ENCODE measurements at regions not wholly inside any gene's neighbourhood (a gene's known extent, or its start where the extent isn't known, plus 50 kb on each side); places are given as distances from the start of the nearest gene placed in this dataset.

- DNase-seq (ENCODE audit: extremely low spot score) = no peak
- ChIA-PET POLR2A (no interaction called here), CTCF (interaction anchor here (0.6 kb wide), 1 partner anchor 173 kb away, joined by 5 read pairs; no protein-coding TSS in a partner anchor)
- TF ChIP-seq HDGF (IDR thresholded peaks at IDR 0.05; ENCODE audit: borderline replicate concordance) (no peak), BHLHE40 (IDR thresholded peaks at IDR 0.05; ENCODE audit: borderline replicate concordance) (no peak)
Measured at GRCh38 chr4:89614155-89614554, 222.8 kb downstream of the SNCA start.

- CTCF ChIA-PET = interaction anchor here (0.6 to 1.3 kb wide), 2 partner anchors 23 to 173 kb away, joined by 3 to 4 read pairs; no protein-coding TSS in a partner anchor
- POLR2A ChIA-PET = no interaction called here
- no peak for DNase-seq (ENCODE audit: extremely low spot score)
- TF ChIP-seq CTBP1 (IDR thresholded peaks at IDR 0.05; ENCODE audit: borderline replicate concordance) (no peak), PKNOX1 (IDR thresholded peaks at IDR 0.05) (no peak), NFRKB (IDR thresholded peaks at IDR 0.05) (no peak), SUZ12 (IDR thresholded peaks at IDR 0.05) (no peak), FOXM1 (IDR thresholded peaks at IDR 0.05; ENCODE audit: borderline replicate concordance) (no peak), BHLHE40 (IDR thresholded peaks at IDR 0.05; ENCODE audit: borderline replicate concordance) (no peak), HDGF (IDR thresholded peaks at IDR 0.05; ENCODE audit: borderline replicate concordance) (no peak), FOXK2 (IDR thresholded peaks at IDR 0.05) (no peak), ARNT (IDR thresholded peaks at IDR 0.05) (no peak), SP1 (IDR thresholded peaks at IDR 0.05) (no peak), LEF1 (IDR thresholded peaks at IDR 0.05; ENCODE audit: borderline replicate concordance) (no peak), ZNF384 (IDR thresholded peaks at IDR 0.05) (no peak), ELF4 (IDR thresholded peaks at IDR 0.05) (no peak), FOXA1 (IDR thresholded peaks at IDR 0.05) (no peak), L3MBTL2 (conservative IDR thresholded peaks at IDR 0.05) (no peak), TARDBP (IDR thresholded peaks at IDR 0.05) (no peak)
Measured at GRCh38 chr4:89610236-89610635, 226.7 kb downstream of the SNCA start.

- TF ChIP-seq FOXA1 (IDR thresholded peaks at IDR 0.05) (no peak), SP1 (IDR thresholded peaks at IDR 0.05) (no peak), NFRKB (IDR thresholded peaks at IDR 0.05) (no peak), ELF4 (IDR thresholded peaks at IDR 0.05) (no peak), TARDBP (IDR thresholded peaks at IDR 0.05) (no peak), FOXM1 (IDR thresholded peaks at IDR 0.05; ENCODE audit: borderline replicate concordance) (no peak), SUZ12 (IDR thresholded peaks at IDR 0.05) (no peak), CTBP1 (IDR thresholded peaks at IDR 0.05; ENCODE audit: borderline replicate concordance) (no peak), L3MBTL2 (conservative IDR thresholded peaks at IDR 0.05) (no peak), FOXK2 (IDR thresholded peaks at IDR 0.05) (no peak), HDGF (IDR thresholded peaks at IDR 0.05; ENCODE audit: borderline replicate concordance) (no peak), BHLHE40 (IDR thresholded peaks at IDR 0.05; ENCODE audit: borderline replicate concordance) (no peak)
- ChIA-PET POLR2A (no interaction called here), CTCF (interaction anchor here (0.6 to 1.3 kb wide), 3 partner anchors 23 to 487 kb away, joined by 3 to 4 read pairs (median 3); no protein-coding TSS in a partner anchor)
- no peak for DNase-seq (ENCODE audit: extremely low spot score)
Measured at GRCh38 chr4:89609756-89610155, 227.2 kb downstream of the SNCA start.

- ChIA-PET CTCF (no interaction called here), POLR2A (no interaction called here)
- TF ChIP-seq HDGF (IDR thresholded peaks at IDR 0.05; ENCODE audit: borderline replicate concordance) (no peak), ZNF384 (IDR thresholded peaks at IDR 0.05) (no peak), PKNOX1 (IDR thresholded peaks at IDR 0.05) (no peak), TARDBP (IDR thresholded peaks at IDR 0.05) (no peak), LEF1 (IDR thresholded peaks at IDR 0.05; ENCODE audit: borderline replicate concordance) (no peak), CTBP1 (IDR thresholded peaks at IDR 0.05; ENCODE audit: borderline replicate concordance) (no peak), FOXM1 (IDR thresholded peaks at IDR 0.05; ENCODE audit: borderline replicate concordance) (no peak), FOXK2 (IDR thresholded peaks at IDR 0.05) (no peak)
- DNase-seq (ENCODE audit: extremely low spot score) = no peak
Measured at GRCh38 chr4:89604951-89605350, 232.0 kb downstream of the SNCA start.

GRCh38 chr4:89599026-89599425 is 237.9 kb downstream of the SNCA start:
- ChIA-PET POLR2A (no interaction called here), CTCF (no interaction called here)
- no peak for TF ChIP-seq SP1 (IDR thresholded peaks at IDR 0.05)
- no peak for TF ChIP-seq ZNF384 (IDR thresholded peaks at IDR 0.05)
- TF ChIP-seq BHLHE40 (IDR thresholded peaks at IDR 0.05; ENCODE audit: borderline replicate concordance) = no peak
- TF ChIP-seq ARNT (IDR thresholded peaks at IDR 0.05) = no peak
- TF ChIP-seq TARDBP (IDR thresholded peaks at IDR 0.05) = no peak
- TF ChIP-seq FOXA1 (IDR thresholded peaks at IDR 0.05) = no peak
- no peak for TF ChIP-seq LEF1 (IDR thresholded peaks at IDR 0.05; ENCODE audit: borderline replicate concordance)
- TF ChIP-seq PKNOX1 (IDR thresholded peaks at IDR 0.05) = no peak
- TF ChIP-seq SUZ12 (IDR thresholded peaks at IDR 0.05) = no peak
- no peak for TF ChIP-seq ELF4 (IDR thresholded peaks at IDR 0.05)
- TF ChIP-seq FOXM1 (IDR thresholded peaks at IDR 0.05; ENCODE audit: borderline replicate concordance) = no peak
- TF ChIP-seq NFRKB (IDR thresholded peaks at IDR 0.05) = no peak
- TF ChIP-seq L3MBTL2 (conservative IDR thresholded peaks at IDR 0.05) = no peak
- no peak for TF ChIP-seq FOXK2 (IDR thresholded peaks at IDR 0.05)
- DNase-seq (ENCODE audit: extremely low spot score) = no peak

- POLR2A ChIA-PET = no interaction called here
- peak; percentile 23 for DNase-seq (ENCODE audit: extremely low spot score)
- CTCF ChIA-PET = no interaction called here
- TF ChIP-seq ZNF384 (IDR thresholded peaks at IDR 0.05) = no peak
- no peak for TF ChIP-seq L3MBTL2 (conservative IDR thresholded peaks at IDR 0.05)
- TF ChIP-seq ELF4 (IDR thresholded peaks at IDR 0.05) = no peak
- TF ChIP-seq NFRKB (IDR thresholded peaks at IDR 0.05) = no peak
- TF ChIP-seq SP1 (IDR thresholded peaks at IDR 0.05) = no peak
- no peak for TF ChIP-seq HDGF (IDR thresholded peaks at IDR 0.05; ENCODE audit: borderline replicate concordance)
- TF ChIP-seq TARDBP (IDR thresholded peaks at IDR 0.05) = no peak
- TF ChIP-seq FOXM1 (IDR thresholded peaks at IDR 0.05; ENCODE audit: borderline replicate concordance) = no peak
- no peak for TF ChIP-seq SUZ12 (IDR thresholded peaks at IDR 0.05)
- TF ChIP-seq FOXK2 (IDR thresholded peaks at IDR 0.05) = no peak
Measured at GRCh38 chr4:89598602-89599001, 238.4 kb downstream of the SNCA start.
